ENCODE measurements at regions not wholly inside any gene's neighbourhood (a gene's known extent, or its start where the extent isn't known, plus 50 kb on each side); places are given as distances from the start of the nearest gene placed in this dataset.

DNA sequence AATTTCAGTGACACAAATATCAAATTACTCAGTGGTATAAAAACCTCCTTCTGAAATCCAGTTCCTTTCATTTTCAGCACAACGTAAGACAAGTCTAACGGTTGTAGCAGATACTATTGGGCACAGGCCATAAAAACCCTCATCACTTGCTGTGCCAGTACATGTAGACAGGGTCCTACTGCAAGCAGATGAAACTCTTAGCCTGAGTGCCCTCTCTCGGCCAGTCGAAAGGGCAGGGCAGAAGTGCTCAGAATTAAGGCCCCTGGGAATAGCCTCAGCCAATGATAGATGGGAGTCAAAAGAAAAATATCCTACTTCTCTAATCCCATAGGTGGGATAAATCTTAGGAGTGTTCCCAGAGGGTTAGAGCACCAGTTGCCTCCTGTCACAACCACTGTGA, 168.5 kb upstream of the FER start:
- BruUV-seq (replicated peaks), result no TSS peak
- Mint-ChIP-seq H3K4me1 (ENCODE audit: insufficient read depth, unreplicated experiment) (no peaks in the 10 kb centered on the region), H3K9me3 (ENCODE audit: unreplicated experiment) (peaks cover 14% of the 10 kb centered on the region), H3K36me3 (ENCODE audit: insufficient read depth, unreplicated experiment) (no peaks in the 10 kb centered on the region), H3K27ac (ENCODE audit: low read depth, unreplicated experiment) (no peak overlapping the region), H3K4me3 (ENCODE audit: unreplicated experiment) (no peak overlapping the region), H3K27me3 (ENCODE audit: insufficient read depth, unreplicated experiment) (no peaks in the 10 kb centered on the region)
- TF ChIP-seq, protein P1, sequence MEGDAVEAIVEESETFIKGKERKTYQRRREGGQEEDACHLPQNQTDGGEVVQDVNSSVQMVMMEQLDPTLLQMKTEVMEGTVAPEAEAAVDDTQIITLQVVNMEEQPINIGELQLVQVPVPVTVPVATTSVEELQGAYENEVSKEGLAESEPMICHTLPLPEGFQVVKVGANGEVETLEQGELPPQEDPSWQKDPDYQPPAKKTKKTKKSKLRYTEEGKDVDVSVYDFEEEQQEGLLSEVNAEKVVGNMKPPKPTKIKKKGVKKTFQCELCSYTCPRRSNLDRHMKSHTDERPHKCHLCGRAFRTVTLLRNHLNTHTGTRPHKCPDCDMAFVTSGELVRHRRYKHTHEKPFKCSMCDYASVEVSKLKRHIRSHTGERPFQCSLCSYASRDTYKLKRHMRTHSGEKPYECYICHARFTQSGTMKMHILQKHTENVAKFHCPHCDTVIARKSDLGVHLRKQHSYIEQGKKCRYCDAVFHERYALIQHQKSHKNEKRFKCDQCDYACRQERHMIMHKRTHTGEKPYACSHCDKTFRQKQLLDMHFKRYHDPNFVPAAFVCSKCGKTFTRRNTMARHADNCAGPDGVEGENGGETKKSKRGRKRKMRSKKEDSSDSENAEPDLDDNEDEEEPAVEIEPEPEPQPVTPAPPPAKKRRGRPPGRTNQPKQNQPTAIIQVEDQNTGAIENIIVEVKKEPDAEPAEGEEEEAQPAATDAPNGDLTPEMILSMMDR (IDR thresholded peaks at IDR 0.05; ENCODE audit: unreplicated experiment), result no peak
- intact Hi-C loops (cut with micrococcal nuclease), result no loop called here
- POLR2A ChIA-PET, result no interaction called here
- no peak for DNase-seq (ENCODE audit: unreplicated experiment)
- CTCF ChIA-PET, result no interaction called here

DNA sequence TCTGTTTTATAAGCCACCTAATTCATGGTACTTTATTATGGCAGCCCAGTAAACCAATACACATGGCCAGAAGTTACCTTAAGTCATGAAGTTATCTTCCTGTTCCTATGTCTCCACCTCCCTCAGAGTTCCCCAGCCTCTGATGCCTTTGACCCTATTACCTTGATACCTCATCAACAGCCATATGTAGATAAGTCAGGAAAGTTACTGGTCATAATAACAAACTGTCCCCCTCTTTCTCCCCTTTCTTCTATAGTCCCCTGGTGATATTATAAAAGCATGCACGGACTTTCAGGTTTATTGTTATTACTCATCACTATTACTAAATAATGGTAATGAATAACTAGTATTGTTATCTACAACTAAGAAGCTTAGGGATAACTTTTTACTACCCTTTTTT, 168.9 kb upstream of the FER start:
- intact Hi-C loops (cut with micrococcal nuclease), result no loop called here
- Mint-ChIP-seq H3K4me3 (ENCODE audit: unreplicated experiment) (no peak overlapping the region), H3K27ac (ENCODE audit: low read depth, unreplicated experiment) (no peak overlapping the region), H3K9me3 (ENCODE audit: unreplicated experiment) (peaks cover 14% of the 10 kb centered on the region), H3K36me3 (ENCODE audit: insufficient read depth, unreplicated experiment) (no peaks in the 10 kb centered on the region), H3K4me1 (ENCODE audit: insufficient read depth, unreplicated experiment) (no peaks in the 10 kb centered on the region), H3K27me3 (ENCODE audit: insufficient read depth, unreplicated experiment) (no peaks in the 10 kb centered on the region)
- no TSS peak for BruUV-seq (replicated peaks)
- TF ChIP-seq, protein P1 (IDR thresholded peaks at IDR 0.05; ENCODE audit: unreplicated experiment), result no peak
- ChIA-PET POLR2A (no interaction called here), CTCF (no interaction called here)
- DNase-seq (ENCODE audit: unreplicated experiment), result no peak

DNA sequence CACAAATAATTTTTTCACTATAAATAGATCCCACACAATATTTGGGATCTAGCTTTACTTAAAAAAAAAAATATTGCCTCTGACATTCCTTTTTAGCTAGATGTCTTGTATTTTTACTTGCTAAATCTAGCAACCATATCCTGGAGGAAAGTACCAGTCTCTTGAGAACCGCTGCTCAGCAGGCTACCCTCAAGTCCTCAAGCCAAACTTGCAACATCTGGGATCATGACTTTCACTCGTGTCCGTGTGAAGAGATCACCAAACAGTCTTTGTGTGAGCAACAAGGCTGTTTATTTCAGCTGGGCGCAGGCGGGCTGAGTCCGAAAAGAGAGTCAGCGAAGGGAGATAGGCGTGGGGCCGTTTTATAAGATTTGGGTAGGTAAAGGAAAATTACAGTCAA, 180.3 kb upstream of the FER start:
- ChIA-PET POLR2A (no interaction called here), CTCF (no interaction called here)
- TF ChIP-seq, protein P1 (IDR thresholded peaks at IDR 0.05; ENCODE audit: unreplicated experiment), result no peak
- H3K4me3 Mint-ChIP-seq (ENCODE audit: unreplicated experiment), result no peak overlapping the region
- intact Hi-C loops (cut with micrococcal nuclease), result no loop called here
- no peaks in the 10 kb centered on the region for H3K9me3 Mint-ChIP-seq (ENCODE audit: unreplicated experiment)
- no peak overlapping the region for H3K27ac Mint-ChIP-seq (ENCODE audit: low read depth, unreplicated experiment)
- no peak for DNase-seq (ENCODE audit: unreplicated experiment)
- no peaks in the 10 kb centered on the region for H3K27me3 Mint-ChIP-seq (ENCODE audit: insufficient read depth, unreplicated experiment)
- BruUV-seq (replicated peaks), result no TSS peak
- no peaks in the 10 kb centered on the region for H3K4me1 Mint-ChIP-seq (ENCODE audit: insufficient read depth, unreplicated experiment)
- H3K36me3 Mint-ChIP-seq (ENCODE audit: insufficient read depth, unreplicated experiment), result no peaks in the 10 kb centered on the region

DNA sequence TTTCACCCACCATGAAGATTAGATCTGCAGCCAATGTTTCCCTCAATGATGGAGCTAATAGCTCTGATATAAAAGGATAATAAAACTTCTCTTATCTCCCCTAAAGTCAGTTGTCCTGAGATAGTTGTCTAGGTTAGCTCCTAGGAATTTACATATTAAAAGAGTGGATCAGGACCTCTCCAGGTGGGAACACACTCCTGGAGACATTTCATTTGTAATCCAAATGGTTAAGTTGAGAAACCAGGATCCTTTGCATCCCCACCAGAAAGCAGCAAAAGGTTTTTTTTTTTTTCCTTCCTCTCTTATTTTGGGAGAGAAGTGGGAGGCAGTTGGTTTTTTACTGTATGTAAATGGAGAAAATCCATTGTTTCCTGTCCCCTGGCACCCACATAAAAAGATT, 182.5 kb upstream of the FBXL17 start:
- no TSS peak for BruUV-seq (replicated peaks)
- no peak for DNase-seq (ENCODE audit: unreplicated experiment)
- TF ChIP-seq, protein P1 (IDR thresholded peaks at IDR 0.05; ENCODE audit: unreplicated experiment), result no peak
- CTCF ChIA-PET, result no interaction called here
- no peaks in the 10 kb centered on the region for H3K27me3 Mint-ChIP-seq (ENCODE audit: insufficient read depth, unreplicated experiment)
- no peak overlapping the region for H3K27ac Mint-ChIP-seq (ENCODE audit: low read depth, unreplicated experiment)
- intact Hi-C loops (cut with micrococcal nuclease), result no loop called here
- H3K4me1 Mint-ChIP-seq (ENCODE audit: insufficient read depth, unreplicated experiment), result no peaks in the 10 kb centered on the region
- no peaks in the 10 kb centered on the region for H3K36me3 Mint-ChIP-seq (ENCODE audit: insufficient read depth, unreplicated experiment)
- no peaks in the 10 kb centered on the region for H3K9me3 Mint-ChIP-seq (ENCODE audit: unreplicated experiment)
- H3K4me3 Mint-ChIP-seq (ENCODE audit: unreplicated experiment), result no peak overlapping the region
- POLR2A ChIA-PET, result interaction anchor here (0.6 kb wide), 1 partner anchor 1026 kb away, joined by 3 read pairs; no protein-coding TSS in a partner anchor
